ENCODE measurements at regions not wholly inside any gene's neighbourhood (a gene's known extent, or its start where the extent isn't known, plus 50 kb on each side); places are given as distances from the start of the nearest gene placed in this dataset.

DNA sequence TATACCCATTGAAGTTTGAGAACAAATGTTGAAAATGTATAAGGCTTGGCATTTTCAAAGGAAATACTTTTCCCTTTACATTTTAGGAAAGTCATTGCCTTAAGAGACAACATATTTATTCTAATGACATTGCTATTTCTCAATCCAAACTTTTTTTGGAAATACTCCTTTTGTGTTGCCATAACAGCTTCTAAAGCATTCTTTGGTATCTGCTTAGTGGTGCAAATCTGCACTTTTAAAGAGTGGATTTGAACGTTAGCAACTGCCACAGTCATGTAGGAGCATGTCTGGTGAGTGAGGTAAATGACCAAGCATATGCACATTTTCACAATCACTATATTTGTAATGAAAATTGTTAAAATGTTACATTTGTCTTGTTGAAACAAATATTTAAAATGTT is 124.4 kb upstream of the GORAB start:
- TF ChIP-seq, protein P1, sequence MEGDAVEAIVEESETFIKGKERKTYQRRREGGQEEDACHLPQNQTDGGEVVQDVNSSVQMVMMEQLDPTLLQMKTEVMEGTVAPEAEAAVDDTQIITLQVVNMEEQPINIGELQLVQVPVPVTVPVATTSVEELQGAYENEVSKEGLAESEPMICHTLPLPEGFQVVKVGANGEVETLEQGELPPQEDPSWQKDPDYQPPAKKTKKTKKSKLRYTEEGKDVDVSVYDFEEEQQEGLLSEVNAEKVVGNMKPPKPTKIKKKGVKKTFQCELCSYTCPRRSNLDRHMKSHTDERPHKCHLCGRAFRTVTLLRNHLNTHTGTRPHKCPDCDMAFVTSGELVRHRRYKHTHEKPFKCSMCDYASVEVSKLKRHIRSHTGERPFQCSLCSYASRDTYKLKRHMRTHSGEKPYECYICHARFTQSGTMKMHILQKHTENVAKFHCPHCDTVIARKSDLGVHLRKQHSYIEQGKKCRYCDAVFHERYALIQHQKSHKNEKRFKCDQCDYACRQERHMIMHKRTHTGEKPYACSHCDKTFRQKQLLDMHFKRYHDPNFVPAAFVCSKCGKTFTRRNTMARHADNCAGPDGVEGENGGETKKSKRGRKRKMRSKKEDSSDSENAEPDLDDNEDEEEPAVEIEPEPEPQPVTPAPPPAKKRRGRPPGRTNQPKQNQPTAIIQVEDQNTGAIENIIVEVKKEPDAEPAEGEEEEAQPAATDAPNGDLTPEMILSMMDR (IDR thresholded peaks at IDR 0.05) = no peak
- TF ChIP-seq POLR2A (IDR thresholded peaks at IDR 0.05) = no peak

Data from lower leg skin (tissue), 3 donors.